GM12875 (cell line): ENCODE measurements at regions not wholly inside any gene's neighbourhood (a gene's known extent, or its start where the extent isn't known, plus 50 kb on each side); places are given as distances from the start of the nearest gene placed in this dataset.
"Not testable (repeated sequence)": the region's sequence is repeated elsewhere in the genome, so short reads cannot be mapped to it uniquely, and the experiment has no call there.

Experiments
- H3K4me3 ChIP-seq: one replicate; pipeline ENCODE4 v1.5.1; 2011; ENCODE audit warnings: low read depth, low read length, control low read depth
- TF ChIP-seq, protein P1 (sequence below): IDR thresholded peaks from 2 replicates; pipeline ENCODE4 v1.5.1; 2011; ENCODE audit warnings: low read depth, mild to moderate bottlenecking, control low read depth, inconsistent platforms, low read length, moderate library complexity, borderline replicate concordance; ENCODE audit not compliant: insufficient read depth

DNA sequence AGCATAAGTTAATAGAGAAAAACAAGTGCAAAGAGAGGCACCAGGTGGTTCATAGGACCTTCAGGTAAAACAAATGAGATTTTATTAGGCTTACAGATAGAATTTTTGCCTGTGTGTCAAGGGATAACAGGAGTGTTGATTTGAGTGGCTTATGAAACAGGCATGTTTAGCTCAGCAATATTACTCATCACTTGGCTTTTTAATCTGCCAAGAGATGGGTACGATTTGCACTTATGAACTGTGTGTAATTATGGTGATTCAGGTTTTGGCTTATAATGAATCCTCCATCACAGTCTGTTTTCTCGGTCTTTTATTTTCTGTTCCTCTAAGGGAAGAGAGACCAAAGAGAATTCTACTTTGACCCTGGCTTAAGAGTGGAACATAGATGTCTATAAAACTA lies 199.3 kb downstream of the DMRTA1 start:
- no peak overlapping the region for H3K4me3 ChIP-seq
- TF ChIP-seq, protein P1, sequence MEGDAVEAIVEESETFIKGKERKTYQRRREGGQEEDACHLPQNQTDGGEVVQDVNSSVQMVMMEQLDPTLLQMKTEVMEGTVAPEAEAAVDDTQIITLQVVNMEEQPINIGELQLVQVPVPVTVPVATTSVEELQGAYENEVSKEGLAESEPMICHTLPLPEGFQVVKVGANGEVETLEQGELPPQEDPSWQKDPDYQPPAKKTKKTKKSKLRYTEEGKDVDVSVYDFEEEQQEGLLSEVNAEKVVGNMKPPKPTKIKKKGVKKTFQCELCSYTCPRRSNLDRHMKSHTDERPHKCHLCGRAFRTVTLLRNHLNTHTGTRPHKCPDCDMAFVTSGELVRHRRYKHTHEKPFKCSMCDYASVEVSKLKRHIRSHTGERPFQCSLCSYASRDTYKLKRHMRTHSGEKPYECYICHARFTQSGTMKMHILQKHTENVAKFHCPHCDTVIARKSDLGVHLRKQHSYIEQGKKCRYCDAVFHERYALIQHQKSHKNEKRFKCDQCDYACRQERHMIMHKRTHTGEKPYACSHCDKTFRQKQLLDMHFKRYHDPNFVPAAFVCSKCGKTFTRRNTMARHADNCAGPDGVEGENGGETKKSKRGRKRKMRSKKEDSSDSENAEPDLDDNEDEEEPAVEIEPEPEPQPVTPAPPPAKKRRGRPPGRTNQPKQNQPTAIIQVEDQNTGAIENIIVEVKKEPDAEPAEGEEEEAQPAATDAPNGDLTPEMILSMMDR, result no peak

GRCh38 chr9:22649384-22649783 lies 202.8 kb downstream of the DMRTA1 start:
- no peak overlapping the region for H3K4me3 ChIP-seq
- TF ChIP-seq, protein P1, result no peak

- TF ChIP-seq, protein P1, result no peak
- H3K4me3 ChIP-seq, result no peak overlapping the region
Measured at GRCh38 chr9:22650145-22650544, 203.5 kb downstream of the DMRTA1 start.

GRCh38 chr9:22650946-22651345 lies 204.3 kb downstream of the DMRTA1 start:
- TF ChIP-seq, protein P1, result no peak
- H3K4me3 ChIP-seq, result no peak overlapping the region

- TF ChIP-seq, protein P1, result no peak
- H3K4me3 ChIP-seq, result no peak overlapping the region
Measured at GRCh38 chr9:22654833-22655232, 208.2 kb downstream of the DMRTA1 start.

GRCh38 chr9:22657713-22658112 lies 211.1 kb downstream of the DMRTA1 start:
- no peak overlapping the region for H3K4me3 ChIP-seq
- TF ChIP-seq, protein P1, result no peak

GRCh38 chr9:22658484-22658883 lies 211.9 kb downstream of the DMRTA1 start:
- H3K4me3 ChIP-seq, result not testable (repeated sequence)

- TF ChIP-seq, protein P1, result no peak
- H3K4me3 ChIP-seq, result no peak overlapping the region
Measured at GRCh38 chr9:22682536-22682935, 235.9 kb downstream of the DMRTA1 start.
